HEK293T (cell line): ENCODE measurements at regions not wholly inside any gene's neighbourhood (a gene's known extent, or its start where the extent isn't known, plus 50 kb on each side); places are given as distances from the start of the nearest gene placed in this dataset.

Experiments used
- CTCF ChIA-PET: fragments of 350-600 bp; formaldehyde crosslinking; extraction: SDS; loops from one replicate; lab custom pipeline; 2021; ENCODE audit warnings: antibody characterized with exemption, inconsistent platforms; lab: Yijun Ruan, JAX
- POLR2A ChIA-PET: fragments of 350-600 bp; formaldehyde crosslinking; extraction: SDS; loops from one replicate; lab custom pipeline; 2020; ENCODE audit warnings: antibody characterized with exemption, inconsistent platforms; lab: Yijun Ruan, JAX
- DNase-seq: peaks from one replicate; pipeline ENCODE4 v3.0.0; 2012; ENCODE audit warnings: mixed read lengths; ENCODE audit errors: extremely low spot score
- ARNT ChIP-seq: fragments of 450-650 bp; IDR thresholded peaks from 2 replicates; pipeline ENCODE4 v1.6.1; 2017; ENCODE audit warnings: mild to moderate bottlenecking
- BHLHE40 ChIP-seq: fragments of 450-650 bp; IDR thresholded peaks from 2 replicates; pipeline ENCODE4 v1.6.1; 2016; ENCODE audit warnings: mild to moderate bottlenecking, moderate library complexity, borderline replicate concordance
- CTBP1 ChIP-seq: fragments of 450-650 bp; IDR thresholded peaks from 2 replicates; pipeline ENCODE4 v1.6.1; 2016; ENCODE audit warnings: borderline replicate concordance
- ELF4 ChIP-seq: fragments of 450-650 bp; IDR thresholded peaks from 2 replicates; pipeline ENCODE4 v1.6.1; 2017; ENCODE audit warnings: antibody characterized with exemption
- FOXA1 ChIP-seq: fragments of 450-650 bp; IDR thresholded peaks from 2 replicates; pipeline ENCODE4 v1.6.1; 2016; ENCODE audit warnings: mild to moderate bottlenecking
- FOXK2 ChIP-seq: fragments of 450-650 bp; IDR thresholded peaks from 2 replicates; pipeline ENCODE4 v1.6.1; 2016; ENCODE audit warnings: mild to moderate bottlenecking
- FOXM1 ChIP-seq: fragments of 450-650 bp; IDR thresholded peaks from 2 replicates; pipeline ENCODE4 v1.6.1; 2017; ENCODE audit warnings: mild to moderate bottlenecking, borderline replicate concordance
- HDGF ChIP-seq: fragments of 450-650 bp; IDR thresholded peaks from 2 replicates; pipeline ENCODE4 v1.6.1; 2017; ENCODE audit warnings: antibody characterized with exemption, borderline replicate concordance
- LEF1 ChIP-seq: fragments of 450-650 bp; IDR thresholded peaks from 2 replicates; pipeline ENCODE4 v1.6.1; 2017; ENCODE audit warnings: mild to moderate bottlenecking, borderline replicate concordance
- NFRKB ChIP-seq: fragments of 450-650 bp; IDR thresholded peaks from 2 replicates; pipeline ENCODE4 v1.6.1; 2016; ENCODE audit warnings: mild to moderate bottlenecking, moderate library complexity
- PKNOX1 ChIP-seq: fragments of 450-650 bp; IDR thresholded peaks from 2 replicates; pipeline ENCODE4 v1.6.1; 2016
- SP1 ChIP-seq: fragments of 450-650 bp; IDR thresholded peaks from 2 replicates; pipeline ENCODE4 v1.6.1; 2017
- TARDBP ChIP-seq: fragments of 450-650 bp; IDR thresholded peaks from 2 replicates; pipeline ENCODE4 v1.6.1; 2016
- ZNF384 ChIP-seq: fragments of 450-650 bp; IDR thresholded peaks from 2 replicates; pipeline ENCODE4 v1.6.1; 2016

- ChIA-PET POLR2A (no interaction called here), CTCF (no interaction called here)
- no peak for TF ChIP-seq FOXM1
- no peak for TF ChIP-seq NFRKB
- no peak for TF ChIP-seq ZNF384
- TF ChIP-seq BHLHE40, result no peak
- TF ChIP-seq HDGF, result no peak
- no peak for TF ChIP-seq FOXK2
- TF ChIP-seq FOXA1, result no peak
- peak; percentile 3 for DNase-seq
Measured at GRCh38 chr10:100612601-100613595, 77.2 kb downstream of the HIF1AN start.

DNA sequence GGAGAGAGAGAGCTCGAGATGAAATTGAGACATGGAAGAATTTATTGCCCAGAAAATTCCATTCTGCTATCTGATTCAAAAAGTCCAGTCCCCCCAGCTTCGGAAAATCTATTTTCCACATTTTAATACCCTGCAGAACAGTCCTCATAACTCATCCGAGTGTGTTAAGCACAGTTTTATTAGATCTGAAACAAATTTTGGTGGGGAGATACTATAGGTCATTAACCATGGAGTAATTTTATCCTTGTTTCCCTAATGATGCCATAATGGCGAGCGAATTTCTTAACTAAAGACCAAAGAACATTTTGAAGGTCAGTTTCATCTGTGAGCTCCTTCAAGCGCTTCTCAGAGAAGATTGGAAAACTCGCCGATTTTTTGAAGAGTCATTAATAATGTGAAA lies 78.1 kb downstream of the HIF1AN start:
- CTCF ChIA-PET, result interaction anchor here (0.8 kb wide), 1 partner anchor 9 kb away, joined by 4 read pairs; no protein-coding TSS in a partner anchor
- POLR2A ChIA-PET, result no interaction called here
- no peak for DNase-seq
- TF ChIP-seq BHLHE40, result no peak
- TF ChIP-seq PKNOX1, result no peak
- no peak for TF ChIP-seq ELF4

- no peak for TF ChIP-seq PKNOX1
- no peak for TF ChIP-seq ARNT
- TF ChIP-seq FOXA1, result no peak
- TF ChIP-seq FOXK2, result no peak
- no peak for TF ChIP-seq ELF4
- TF ChIP-seq HDGF, result no peak
- ChIA-PET CTCF (interaction anchor here (0.8 kb wide), 1 partner anchor 10 kb away, joined by 4 read pairs; no protein-coding TSS in a partner anchor), POLR2A (no interaction called here)
- no peak for DNase-seq
Measured at GRCh38 chr10:100614429-100615095, 78.8 kb downstream of the HIF1AN start.

DNA sequence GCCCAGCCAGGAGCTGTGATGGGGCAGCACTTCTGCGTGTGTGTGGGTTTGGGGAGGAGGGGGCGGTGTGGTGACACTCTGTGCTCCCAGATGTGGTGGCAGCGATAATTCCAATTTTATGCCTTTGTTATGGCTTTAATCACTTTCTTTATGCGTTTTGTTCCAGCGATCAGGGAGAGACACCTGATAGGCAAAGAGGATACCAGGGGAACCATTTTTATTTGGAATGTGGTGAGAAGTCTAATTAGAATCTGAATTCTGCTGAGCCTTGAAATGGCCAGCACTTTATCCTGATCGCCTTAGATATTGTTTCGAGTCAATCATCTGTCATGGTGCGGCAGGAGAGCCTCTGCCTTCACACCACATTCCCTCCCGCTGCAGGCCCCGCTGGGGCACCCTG lies 79.5 kb downstream of the HIF1AN start:
- no peak for DNase-seq
- TF ChIP-seq CTBP1 (no peak), TARDBP (no peak), FOXK2 (no peak), LEF1 (no peak), ELF4 (no peak), SP1 (no peak), FOXA1 (no peak), BHLHE40 (no peak)
- ChIA-PET CTCF (no interaction called here), POLR2A (no interaction called here)

- no peak for DNase-seq
- ChIA-PET POLR2A (no interaction called here), CTCF (no interaction called here)
- no peak for TF ChIP-seq HDGF
Measured at GRCh38 chr10:100615908-100616307, 80.2 kb downstream of the HIF1AN start.

DNA sequence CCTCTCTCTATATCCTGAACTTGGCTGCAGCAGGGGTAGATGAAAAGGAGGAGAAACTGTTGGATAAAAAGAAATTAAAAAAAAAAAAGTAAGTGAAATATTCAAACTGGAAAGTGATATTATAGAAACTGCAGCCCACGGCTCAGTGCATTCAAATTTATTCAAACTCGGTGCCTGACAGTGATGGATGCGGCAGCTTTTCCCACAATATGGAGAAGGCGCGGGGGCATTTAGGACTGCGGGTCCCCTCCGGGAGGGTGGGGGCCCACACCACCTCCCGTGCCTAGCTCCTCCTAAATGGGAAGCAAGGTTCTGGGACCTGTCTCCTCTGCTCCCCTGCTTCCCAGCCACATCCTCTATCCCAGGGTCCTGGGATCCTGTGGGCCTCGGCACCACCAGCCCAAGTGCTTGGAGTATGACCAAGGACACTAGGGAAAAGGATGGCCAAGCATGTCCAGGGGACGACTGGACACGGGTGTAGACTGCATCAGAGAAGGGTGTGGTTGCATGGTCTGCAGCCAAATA lies 82.4 kb downstream of the HIF1AN start:
- no peak for DNase-seq
- POLR2A ChIA-PET, result no interaction called here
- TF ChIP-seq TARDBP, result no peak
- no peak for TF ChIP-seq ZNF384
- TF ChIP-seq FOXA1, result no peak
- TF ChIP-seq HDGF, result no peak
- CTCF ChIA-PET, result no interaction called here

DNA sequence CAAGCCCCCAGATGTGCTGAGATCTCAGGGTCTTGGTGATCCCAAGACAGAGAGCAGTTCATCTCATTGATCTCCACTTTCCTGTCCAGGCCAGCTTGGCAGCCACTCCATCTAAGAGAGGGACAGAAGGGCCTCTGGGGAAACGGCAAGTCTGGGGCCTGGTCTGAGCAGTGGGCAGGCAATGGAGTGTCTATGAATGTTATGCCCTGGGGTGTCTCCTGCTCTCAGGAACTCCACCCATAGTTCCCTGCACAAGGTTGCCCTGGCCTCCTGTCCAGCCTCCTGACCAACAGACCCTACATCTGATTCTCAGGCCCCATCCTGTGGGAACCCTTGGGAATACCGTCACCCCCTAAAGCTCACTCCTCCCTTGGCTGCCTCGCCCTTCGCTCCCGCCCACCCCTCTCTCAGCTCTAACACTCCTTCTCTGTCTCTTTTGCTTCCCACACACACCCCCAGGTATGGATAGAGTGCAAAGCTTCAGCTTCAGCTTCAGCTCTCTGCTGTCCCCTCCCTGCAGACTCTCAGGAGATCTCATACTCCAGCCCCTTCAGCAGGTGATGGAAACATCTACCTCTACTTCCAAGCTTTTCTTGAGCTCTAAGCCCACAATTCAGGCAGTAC lies 83.0 kb downstream of the HIF1AN start:
- CTCF ChIA-PET, result no interaction called here
- DNase-seq, result no peak
- POLR2A ChIA-PET, result no interaction called here
- no peak for TF ChIP-seq CTBP1
